GM18861 (cell line): ENCODE measurements at regions not wholly inside any gene's neighbourhood (a gene's known extent, or its start where the extent isn't known, plus 50 kb on each side); places are given as distances from the start of the nearest gene placed in this dataset.
"Not testable (repeated sequence)": the region's sequence is repeated elsewhere in the genome, so short reads cannot be mapped to it uniquely, and the experiment has no call there.

Experiments
- ATAC-seq: cut with Tn5 transposase; IDR thresholded peaks from one replicate; pipeline ENCODE4 v1.9.1; 2021; ENCODE audit not compliant: unreplicated experiment

GRCh38 chr6:74343321-74343720 is 647.3 kb downstream of the CD109 start:
- ATAC-seq, result not testable (repeated sequence)

GRCh38 chr6:74334722-74335121 is 638.7 kb downstream of the CD109 start:
- no peak for ATAC-seq

GRCh38 chr6:74333406-74333805 is 637.4 kb downstream of the CD109 start:
- ATAC-seq, result no peak

GRCh38 chr6:74320715-74321114 is 624.7 kb downstream of the CD109 start:
- ATAC-seq, result peak; percentile 69

- ATAC-seq, result no peak
Measured at GRCh38 chr6:74320074-74320473, 624.1 kb downstream of the CD109 start.

- ATAC-seq, result no peak
Measured at GRCh38 chr6:74319292-74319691, 623.3 kb downstream of the CD109 start.

- no peak for ATAC-seq
Measured at GRCh38 chr6:74318738-74319137, 622.7 kb downstream of the CD109 start.

- ATAC-seq, result no peak
Measured at GRCh38 chr6:74312081-74312480, 616.1 kb downstream of the CD109 start.

- no peak for ATAC-seq
Measured at GRCh38 chr6:74311431-74311830, 615.4 kb downstream of the CD109 start.

GRCh38 chr6:74289884-74290283 is 593.9 kb downstream of the CD109 start:
- ATAC-seq, result no peak

- ATAC-seq, result no peak
Measured at GRCh38 chr6:74287932-74288331, 591.9 kb downstream of the CD109 start.

GRCh38 chr6:74287441-74287840 is 591.4 kb downstream of the CD109 start:
- no peak for ATAC-seq

GRCh38 chr6:74284284-74284683 is 588.3 kb downstream of the CD109 start:
- no peak for ATAC-seq

- ATAC-seq, result no peak
Measured at GRCh38 chr6:74283532-74283931, 587.5 kb downstream of the CD109 start.

GRCh38 chr6:74282143-74282689 is 586.2 kb downstream of the CD109 start:
- no peak for ATAC-seq

GRCh38 chr6:74280130-74280692 is 584.2 kb downstream of the CD109 start:
- ATAC-seq, result no peak

GRCh38 chr6:74277777-74278186 is 581.8 kb downstream of the CD109 start:
- no peak for ATAC-seq

- no peak for ATAC-seq
Measured at GRCh38 chr6:74273541-74273940, 577.5 kb downstream of the CD109 start.

GRCh38 chr6:74269600-74269858 is 573.5 kb downstream of the CD109 start:
- ATAC-seq, result no peak

- no peak for ATAC-seq
Measured at GRCh38 chr6:74268815-74269599, 573.0 kb downstream of the CD109 start.

GRCh38 chr6:74259981-74260380 is 564.0 kb downstream of the CD109 start:
- ATAC-seq, result no peak

- ATAC-seq, result peak; percentile 83
Measured at GRCh38 chr6:74256781-74257180, 560.8 kb downstream of the CD109 start.

- no peak for ATAC-seq
Measured at GRCh38 chr6:74256381-74256780, 560.4 kb downstream of the CD109 start.
